Right lobe of liver (tissue), 4 donors: ENCODE measurements at regions not wholly inside any gene's neighbourhood (a gene's known extent, or its start where the extent isn't known, plus 50 kb on each side); places are given as distances from the start of the nearest gene placed in this dataset.

Experiments used
- CTCF ChIP-seq, 4 donors: fragments of 200-600 bp in 3 of 4; fragments of 450-650 bp in 1 of 4; IDR thresholded peaks; one replicate each; pipeline versions ENCODE4 v1.5.1 to v1.8.0; 2016 to 2022; ENCODE audit warnings: antibody characterized with exemption in 4 of 4, mild to moderate bottlenecking in 2 of 4
- POLR2A ChIP-seq: fragments of 450-650 bp; IDR thresholded peaks from one replicate; pipeline ENCODE4 v1.6.1; 2017; ENCODE audit warnings: antibody characterized with exemption, mild to moderate bottlenecking
- donor health status: DM: no; HTN: no; CAD: no.
- donor health status: DM: no; HTN: no; CAD: no.
- donor health status: DM: no; HTN: yes; CAD: no.

- TF ChIP-seq CTCF (IDR thresholded peaks at IDR 0.05) (no peak), POLR2A (no peak)
Observed at GRCh38 chr7:42445691-42446090, 208.7 kb upstream of the GLI3 start.
